ENCODE measurements at regions not wholly inside any gene's neighbourhood (a gene's known extent, or its start where the extent isn't known, plus 50 kb on each side); places are given as distances from the start of the nearest gene placed in this dataset.
"Not testable (repeated sequence)": the region's sequence is repeated elsewhere in the genome, so short reads cannot be mapped to it uniquely, and the experiment has no call there.

DNA sequence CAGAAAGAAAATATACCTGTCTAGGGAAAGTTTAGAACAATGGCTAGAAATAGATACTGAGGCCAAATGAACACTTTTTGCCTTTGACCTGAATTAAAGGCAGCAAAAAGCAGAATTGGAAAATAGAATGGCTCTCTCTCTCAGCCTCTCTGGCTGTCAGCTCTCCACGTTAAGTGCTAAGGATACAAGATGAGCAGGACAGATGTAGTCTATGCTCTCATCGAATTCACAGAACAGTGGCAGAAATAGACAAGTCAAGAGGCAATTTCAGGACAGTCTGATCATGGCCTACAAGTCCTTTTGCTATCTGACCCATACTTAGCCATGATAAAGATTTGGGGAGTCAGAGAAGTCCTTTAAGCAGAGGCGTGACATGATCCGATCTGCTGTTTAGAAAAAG is 120.2 kb upstream of the CREB1 start:
- DNase-seq (ENCODE audit: low read depth) = no peak

DNA sequence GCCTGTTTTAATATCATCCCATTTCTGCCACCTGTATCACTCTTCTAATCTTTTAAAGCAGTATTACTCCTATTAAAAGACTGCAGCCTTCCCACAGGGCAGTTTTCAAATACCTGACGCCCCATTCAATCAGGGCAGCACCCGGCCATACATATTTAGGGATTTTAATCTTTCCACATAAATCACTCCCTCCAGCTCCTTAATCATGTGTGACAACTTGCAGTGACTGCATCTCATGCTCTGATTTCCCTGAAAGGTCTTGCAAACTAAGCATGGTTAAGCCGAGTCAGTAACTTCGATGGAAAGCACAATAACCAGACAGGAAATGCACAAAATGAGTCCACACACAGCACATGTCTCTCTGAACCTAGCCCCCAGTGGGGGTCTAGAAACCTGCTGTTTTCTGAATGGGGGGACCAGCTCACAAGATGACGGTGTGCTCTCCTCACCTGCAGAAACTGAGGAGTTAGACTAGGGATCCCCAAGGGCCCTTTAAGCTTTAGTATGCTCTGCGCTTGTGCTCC is 116.9 kb upstream of the CREB1 start:
- no peak for DNase-seq (ENCODE audit: low read depth)

DNA sequence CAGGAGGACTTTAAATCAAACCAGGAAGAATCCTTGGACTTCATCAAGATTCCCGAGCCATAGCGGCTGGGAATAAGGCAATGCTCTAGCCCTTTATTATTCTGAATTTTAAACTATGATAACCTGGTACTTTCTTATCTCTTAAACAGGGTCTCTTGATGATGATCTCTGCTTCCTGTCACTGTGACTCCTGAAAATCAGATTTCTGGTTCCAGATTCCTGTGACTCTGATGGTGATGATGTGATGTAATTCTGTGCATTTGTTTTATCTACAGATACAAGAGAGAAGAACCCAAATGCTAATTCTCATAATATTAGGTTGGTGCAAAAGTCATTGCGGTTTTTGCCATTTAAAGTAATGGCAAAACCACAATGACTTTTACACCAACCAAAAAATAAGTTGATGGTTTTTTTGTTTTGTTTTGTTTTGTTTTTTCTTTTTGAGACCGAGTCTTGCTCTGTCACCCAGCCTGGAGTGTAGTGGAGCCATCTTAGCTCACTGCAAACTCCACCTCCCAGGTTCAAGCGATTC is 116.3 kb upstream of the CREB1 start:
- DNase-seq (ENCODE audit: low read depth) = no peak

DNA sequence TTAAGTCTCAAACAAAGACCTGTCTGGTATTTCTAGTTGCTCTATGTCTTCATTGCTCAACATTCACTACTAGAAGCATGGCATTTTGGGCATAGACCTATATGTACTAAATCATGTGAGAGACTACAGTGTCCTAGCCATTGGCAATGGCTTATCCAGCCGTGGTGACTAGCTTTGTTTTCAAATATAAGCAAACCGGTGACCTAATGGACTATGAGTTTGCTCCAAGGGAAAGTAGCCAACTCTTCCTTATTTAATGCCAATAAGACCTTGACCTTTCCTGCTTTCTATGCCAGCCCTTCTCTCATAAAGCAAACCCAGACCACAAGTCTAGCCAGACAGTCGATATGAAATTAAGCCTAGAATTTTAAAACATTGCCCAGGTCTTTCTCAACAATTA is 113.7 kb upstream of the CREB1 start:
- DNase-seq (ENCODE audit: low read depth) = no peak

DNA sequence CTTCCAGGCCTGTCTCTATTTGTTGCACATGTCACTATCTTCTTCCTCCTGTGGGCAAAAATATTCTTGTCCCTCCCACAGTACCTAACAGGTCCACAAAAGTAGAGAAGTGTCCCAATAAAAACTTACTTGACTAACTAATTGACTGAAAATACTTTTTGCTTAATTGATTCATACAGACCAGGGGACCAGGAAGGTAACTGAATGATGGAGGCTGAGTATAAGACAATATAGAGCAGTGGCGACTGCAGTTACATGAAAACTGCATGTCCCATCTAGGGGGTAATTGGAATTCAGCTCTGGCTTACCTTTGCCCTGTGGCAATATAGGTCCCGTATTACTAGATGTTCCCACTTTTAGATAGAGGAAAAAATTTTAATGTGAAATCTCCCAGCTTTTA is 112.9 kb upstream of the CREB1 start:
- DNase-seq (ENCODE audit: low read depth) = no peak

DNA sequence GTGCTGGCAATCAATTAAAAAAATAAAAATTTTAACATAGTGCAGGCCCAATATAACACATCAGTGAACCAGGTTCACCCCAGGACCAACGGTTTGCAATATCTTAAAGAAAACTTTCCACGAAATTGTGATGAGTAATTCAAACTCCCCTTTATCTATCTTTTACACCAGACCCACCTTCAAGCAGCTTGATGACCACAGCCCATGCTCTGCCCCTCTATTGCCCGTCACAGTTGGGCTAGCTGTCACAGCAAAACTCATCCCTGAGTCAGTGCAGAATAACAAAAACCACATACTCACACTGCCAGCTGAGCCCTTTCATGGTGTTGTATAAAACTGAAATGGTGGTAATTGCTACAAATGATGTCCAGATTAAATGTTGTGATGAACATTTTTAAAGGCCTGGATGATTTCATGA is 112.5 kb upstream of the CREB1 start:
- no peak for DNase-seq (ENCODE audit: low read depth)

DNA sequence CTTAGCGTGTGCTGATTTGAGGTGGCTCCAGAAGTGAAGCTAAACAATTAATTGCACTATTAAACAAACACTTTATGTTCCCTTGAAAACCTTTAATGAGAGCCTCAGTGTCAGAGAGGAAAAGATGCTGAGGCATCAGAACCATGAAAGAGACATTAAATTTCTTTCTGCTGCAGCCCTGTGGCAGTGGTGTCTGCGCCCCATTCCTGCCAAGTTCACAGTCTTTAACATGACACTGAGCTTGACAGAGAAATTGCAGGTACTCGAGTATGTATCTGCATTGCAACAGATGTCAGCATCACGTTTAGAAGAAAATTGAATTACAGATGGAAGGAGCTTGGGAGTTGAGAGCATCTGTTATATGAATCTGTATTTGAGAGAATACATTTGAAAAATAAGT is 111.3 kb upstream of the CREB1 start:
- DNase-seq (ENCODE audit: low read depth) = no peak

DNA sequence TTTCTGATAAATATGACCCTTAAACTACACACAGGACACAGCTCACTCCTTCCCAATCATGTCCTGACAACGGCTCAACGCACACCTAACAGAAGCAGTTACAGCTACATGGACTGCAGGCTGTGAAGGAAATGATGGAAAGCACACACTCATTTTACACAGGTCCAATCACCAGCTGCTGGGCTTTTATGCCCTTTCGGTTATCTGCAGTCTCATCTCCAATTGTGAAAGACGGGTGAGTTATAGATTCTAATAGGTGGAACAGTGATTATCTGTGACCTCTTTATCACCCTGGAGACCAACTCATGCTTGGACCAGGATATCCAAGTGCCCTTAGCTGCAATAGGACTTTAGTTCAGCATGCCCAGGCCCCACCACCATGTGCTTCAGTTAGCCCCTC is 110.4 kb upstream of the CREB1 start:
- no peak for DNase-seq (ENCODE audit: low read depth)

DNA sequence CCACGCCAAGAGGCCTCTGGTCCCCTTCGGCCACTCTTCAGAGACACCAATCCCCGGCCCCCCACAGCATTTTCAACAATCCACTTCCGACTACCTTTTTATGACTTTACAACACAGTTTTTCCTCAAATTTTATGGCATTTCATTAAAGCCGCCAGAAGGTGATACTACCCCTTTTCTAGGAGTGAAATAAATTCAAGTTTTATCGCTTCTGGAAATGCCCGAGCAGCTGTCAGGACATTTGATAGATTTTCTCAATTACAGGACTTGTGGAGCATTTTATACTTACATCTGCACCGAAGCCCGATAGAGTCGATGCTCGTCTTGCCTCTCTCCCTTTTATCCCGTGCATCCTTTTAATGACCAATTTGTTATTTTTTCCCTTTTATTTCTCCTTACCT is 108.1 kb upstream of the CREB1 start:
- no peak for DNase-seq (ENCODE audit: low read depth)

DNA sequence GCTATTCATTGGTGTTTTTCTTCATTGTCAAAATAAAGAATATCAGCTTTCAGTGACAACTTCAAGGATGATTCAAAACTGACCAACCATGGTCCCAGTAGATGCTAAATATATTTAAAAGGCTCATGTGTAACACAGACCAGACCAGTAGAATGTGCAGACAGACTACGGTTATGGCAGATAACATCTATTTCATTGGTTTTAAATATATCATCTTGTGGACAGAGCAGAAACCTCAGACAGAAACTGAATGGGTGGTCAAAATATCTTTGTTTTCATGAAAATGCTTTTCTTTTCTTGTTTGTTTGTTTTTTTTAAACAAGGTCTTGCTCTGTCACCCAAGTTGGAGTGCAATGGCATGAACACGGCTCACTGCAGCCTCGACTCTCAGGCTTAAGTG is 107.4 kb upstream of the CREB1 start:
- no peak for DNase-seq (ENCODE audit: low read depth)

DNA sequence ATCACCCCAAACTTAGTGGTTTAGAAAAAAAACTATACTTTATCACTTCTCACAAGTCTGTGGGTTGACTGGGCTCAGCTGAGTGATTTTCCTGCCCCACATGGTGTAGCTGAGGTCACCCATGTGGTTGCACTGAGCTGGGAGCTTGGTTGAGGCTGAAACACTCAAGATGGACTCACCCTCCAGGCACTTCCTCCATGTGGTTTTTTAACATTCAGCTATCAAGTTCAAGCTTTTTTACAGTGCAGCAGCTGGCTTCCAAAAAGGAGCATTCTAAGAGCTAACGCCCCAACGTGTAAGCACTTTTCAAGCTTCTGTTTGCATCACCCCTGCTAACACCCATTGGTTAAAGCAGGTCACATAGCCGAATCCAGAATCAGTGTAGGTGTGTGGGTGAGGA is 105.9 kb upstream of the CREB1 start:
- DNase-seq (ENCODE audit: low read depth) = peak; percentile 20

DNA sequence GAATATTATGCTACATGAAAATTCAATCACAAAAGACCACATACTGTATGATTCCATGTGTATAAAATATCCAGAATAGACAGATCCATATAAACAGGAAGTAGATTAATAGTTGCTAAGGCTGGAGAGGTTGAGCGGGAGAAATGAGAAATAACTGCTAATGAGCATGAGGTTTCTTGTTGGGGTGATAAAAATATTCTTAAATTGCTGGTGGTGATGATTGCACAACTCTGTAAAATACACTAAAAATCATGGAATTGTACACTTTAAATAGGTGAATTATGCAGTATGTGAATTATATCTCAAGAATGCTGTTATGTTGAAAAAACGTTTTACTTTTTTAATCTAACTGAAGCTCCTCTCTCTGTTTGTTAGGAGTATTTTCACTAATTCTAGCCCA is 101.8 kb upstream of the CREB1 start:
- no peak for DNase-seq (ENCODE audit: low read depth)

DNA sequence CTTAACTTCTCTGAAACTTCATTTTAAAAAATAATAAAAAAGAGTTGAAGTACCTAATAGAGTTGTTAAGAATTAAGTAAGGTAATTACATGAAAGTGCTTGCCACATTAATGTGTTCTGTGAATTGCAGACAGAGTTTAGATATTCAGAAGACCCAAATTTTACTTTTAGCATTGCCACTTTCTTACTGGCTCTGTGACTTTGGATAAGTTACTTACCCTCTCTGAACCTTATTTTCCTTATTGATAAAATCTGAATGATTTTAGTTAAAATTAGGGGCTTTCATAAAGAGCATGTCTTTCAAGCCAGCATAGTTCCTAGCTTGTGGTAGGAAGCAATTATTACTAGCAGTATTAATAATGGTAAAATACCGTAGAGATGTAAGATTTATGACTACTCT is 101.2 kb upstream of the CREB1 start:
- no peak for DNase-seq (ENCODE audit: low read depth)

DNA sequence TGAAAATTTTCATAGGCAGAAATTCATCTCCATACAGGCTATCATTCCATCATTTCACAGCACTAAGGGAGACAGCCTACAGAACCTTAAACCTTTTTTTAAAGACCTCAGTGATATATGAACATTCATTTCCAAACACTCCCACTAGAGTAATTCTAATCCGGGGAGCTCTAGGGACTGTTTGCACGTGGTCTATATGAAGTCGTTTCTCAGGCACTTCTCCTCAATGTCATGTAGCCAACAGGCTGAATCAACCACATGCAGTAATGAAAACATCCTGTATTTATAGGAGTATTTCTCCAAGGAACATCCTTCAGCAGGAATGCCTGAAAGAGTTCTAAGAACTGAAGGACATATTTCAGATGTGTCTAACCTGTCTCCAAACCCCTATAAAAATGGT is 97.3 kb upstream of the CREB1 start:
- DNase-seq (ENCODE audit: low read depth) = no peak

DNA sequence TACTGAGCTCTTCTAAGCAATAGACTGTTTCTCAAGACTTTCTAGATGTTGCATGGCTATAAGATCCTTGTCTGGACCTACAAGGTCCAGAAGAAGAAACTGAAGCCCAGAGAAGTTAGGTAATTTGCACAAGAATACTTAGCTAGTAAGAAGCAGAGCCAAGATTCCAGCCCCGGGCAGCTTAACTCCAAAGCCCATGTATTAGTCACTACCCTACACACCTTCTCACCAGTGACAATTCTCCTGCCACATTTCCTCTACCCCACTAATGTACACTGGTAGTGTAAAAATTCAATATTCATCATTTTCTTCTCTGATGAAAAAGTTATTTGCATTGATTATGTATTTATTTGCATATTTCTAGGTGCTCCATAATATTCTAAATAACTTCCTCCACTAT is 95.5 kb upstream of the CREB1 start:
- DNase-seq (ENCODE audit: low read depth) = no peak

DNA sequence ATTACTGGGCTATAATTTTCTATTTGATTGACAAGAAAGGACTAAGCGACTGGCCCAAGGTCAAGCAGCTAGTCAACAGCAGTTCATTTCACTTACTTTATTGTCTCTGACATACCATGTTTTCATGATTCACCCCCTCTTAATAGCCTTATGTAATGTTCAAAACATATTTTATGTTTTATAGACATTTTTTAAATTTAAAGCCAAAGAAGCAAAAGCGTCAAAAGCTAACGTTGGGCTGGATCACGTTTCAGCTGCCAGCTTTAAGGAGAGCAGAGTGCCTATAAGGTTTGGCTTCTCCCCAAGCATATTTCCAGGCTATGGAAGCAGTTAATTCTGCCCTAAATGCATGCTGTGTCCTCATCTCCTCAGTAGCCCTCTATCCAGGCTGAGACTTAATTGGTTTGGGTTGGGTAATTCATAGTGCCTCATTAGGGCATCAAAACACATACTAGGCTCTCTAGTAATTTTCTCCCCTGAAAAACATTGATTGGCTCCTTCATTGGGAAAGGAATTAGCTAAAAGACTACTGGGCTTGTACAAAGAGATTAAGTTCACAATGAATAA is 94.8 kb upstream of the CREB1 start:
- no peak for DNase-seq (ENCODE audit: low read depth)

DNA sequence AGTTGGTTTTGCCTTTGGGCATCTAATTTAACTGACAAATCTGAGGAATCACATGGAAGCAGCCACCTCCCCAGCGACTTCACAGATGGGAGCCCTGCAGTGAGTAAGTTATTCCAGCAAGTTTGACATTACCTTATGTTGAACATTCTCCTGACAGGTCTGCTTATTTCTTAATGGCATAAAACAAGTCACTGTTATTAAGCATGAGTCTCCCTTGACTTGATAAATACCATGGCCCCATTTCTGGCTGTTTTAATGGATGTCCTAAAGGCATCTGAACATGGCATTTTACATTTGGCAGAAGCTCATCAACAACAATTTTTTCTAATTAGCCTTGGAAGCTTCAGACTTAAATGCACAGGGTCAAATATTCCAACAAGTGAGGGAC is 92.6 kb upstream of the CREB1 start:
- no peak for DNase-seq (ENCODE audit: low read depth)

DNA sequence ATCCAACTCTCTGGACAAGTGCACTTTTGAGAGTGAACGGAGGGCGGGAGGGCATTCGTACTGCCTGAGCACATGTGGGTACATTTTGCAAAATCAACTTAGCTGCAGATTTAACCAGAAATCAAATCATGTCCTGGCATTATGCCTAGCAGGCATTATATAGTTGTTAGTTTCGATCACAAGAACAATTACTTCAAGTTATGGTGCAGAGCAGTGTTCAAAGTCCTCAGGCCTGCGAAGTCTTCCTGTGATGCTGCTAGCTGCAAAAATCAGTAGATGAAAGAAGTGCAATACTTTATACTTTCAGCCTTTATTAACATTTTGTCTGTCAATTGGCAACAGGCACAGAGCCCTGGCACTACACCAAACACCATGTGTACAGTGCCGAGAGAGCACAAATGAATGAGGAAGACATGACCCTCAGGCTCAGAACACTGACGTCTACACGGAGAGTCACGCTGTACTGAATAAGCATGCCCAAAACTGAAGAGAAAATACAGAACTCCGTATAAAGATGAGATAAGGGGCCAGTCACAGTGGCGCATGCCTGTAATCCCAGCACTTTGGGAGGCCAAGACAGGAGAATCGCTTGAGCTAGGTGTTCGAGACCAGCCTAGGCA is 92.1 kb upstream of the CREB1 start:
- no peak for DNase-seq (ENCODE audit: low read depth)

DNA sequence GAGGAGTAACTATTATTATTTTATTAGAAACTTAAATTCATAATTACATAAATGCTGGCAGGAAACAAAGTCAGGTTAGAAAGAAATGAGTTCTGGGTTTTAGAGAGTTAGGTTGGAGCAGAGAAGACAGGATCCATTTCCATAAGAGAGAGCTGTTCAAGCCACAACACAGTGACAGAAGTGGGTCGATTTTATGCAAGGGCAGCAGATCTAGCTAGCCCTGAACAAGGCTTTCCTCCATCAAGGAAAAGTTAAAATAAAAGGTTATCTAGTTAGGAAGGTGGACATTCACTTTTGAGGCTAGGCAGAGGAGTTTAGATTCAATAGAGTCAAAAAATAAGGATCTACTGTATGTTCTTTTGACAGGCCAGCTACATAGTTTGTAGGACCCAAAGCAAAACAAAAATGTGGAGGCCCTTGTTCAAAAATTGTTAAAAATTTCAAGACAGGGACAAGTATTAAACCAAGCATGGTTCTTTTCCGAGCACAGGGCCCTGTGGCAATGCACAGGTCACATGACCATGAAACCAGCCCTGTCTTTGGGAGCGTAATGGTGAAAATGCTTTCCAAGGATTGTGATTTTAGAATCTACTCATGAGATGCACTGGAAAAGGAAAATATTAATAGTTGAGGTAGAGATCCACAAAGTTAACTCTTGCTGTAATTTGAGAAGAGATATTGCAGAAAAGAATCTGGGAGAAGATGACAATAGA is 91.2 kb upstream of the CREB1 start:
- no peak for DNase-seq (ENCODE audit: low read depth)

DNA sequence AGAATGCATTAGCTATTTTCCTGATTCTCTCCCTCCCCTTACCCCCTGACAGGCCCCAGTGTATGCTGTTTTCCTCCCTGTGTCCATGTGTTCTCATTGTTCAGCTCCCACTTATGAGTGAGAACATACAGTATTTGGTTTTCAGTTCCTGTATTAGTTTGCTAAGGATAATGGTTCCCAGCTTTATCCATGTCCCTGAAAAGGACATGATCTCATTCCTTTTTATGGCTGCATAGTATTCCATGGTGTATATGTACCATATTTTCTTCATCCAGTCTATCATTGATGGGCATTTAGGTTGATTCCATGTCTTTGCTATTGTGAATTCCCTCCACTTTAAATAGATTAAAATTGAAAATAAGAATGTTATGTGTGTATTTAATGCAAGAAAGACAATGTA is 89.9 kb upstream of the CREB1 start:
- DNase-seq (ENCODE audit: low read depth) = not testable (repeated sequence)

DNA sequence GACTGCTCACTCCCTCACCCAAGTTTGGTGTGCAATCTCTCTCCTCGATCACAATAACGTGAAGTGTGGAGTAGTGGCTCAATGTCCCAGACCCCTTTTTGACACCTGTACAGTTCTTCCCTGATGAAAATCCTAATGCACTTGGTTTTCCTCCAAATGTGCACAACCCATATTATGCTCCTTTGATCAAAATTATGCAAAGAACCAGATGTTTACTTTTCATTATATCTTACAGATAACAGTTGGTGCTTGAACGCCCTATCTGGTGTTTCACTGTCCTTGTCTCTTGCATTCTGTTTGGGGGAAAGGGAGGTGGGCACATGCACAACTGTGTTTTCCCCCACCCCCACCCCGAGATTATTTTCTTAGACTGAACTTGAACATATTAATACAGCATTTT is 85.0 kb upstream of the CREB1 start:
- no peak for DNase-seq (ENCODE audit: low read depth)

DNA sequence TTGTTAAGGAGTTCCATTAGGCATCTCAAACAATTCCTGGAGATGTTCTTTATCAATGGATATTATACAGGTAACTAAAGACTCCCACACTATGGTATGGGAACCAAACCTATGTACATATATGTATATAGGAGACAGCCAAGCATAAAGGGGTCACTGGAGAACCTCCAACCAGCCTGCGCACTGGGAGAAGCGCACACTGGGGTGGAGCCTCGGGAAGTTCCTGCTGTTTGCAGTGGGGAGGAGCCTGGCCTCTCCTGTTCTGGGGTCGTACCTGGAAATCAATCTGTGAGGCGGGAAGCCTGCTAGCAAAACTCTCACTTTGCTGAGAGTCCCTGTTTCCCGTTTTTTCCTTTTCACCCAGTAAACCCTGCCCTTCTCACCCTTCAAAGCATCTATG is 83.1 kb upstream of the CREB1 start:
- DNase-seq (ENCODE audit: low read depth) = no peak

DNA sequence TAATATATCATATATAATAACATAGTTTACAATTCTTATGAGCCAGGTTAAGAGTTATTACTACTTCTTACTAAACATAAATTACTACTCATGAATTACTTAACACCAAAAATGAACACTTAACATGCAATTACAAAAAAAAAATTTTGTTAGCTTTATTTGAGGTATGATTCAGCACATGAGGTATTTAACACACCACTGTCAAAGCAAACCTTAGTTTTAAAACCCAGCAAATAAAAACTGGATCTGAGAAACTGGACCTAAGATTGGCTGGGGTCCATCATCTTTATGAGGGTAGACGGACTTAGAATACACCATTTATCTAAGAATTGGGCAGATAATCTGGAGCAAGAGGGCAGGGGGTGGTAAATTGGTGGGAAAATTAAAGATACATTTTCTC is 81.8 kb upstream of the CREB1 start:
- no peak for DNase-seq (ENCODE audit: low read depth)

Measured in stimulated activated CD8-positive, alpha-beta memory T cell treated with anti-CD3 and anti-CD28 coated beads, Interleukin-4, amount 100 ng/mL, for 24 hours (primary cell).